Neural cell (in vitro differentiated cells): ENCODE measurements at regions not wholly inside any gene's neighbourhood (a gene's known extent, or its start where the extent isn't known, plus 50 kb on each side); places are given as distances from the start of the nearest gene placed in this dataset.

ENCODE experiments used
- POLR2AphosphoS5 ChIP-seq: IDR thresholded peaks from 2 replicates; pipeline ENCODE4 v1.6.1; 2012
- TF ChIP-seq, protein P1 (sequence below): fragments of 450-650 bp; IDR thresholded peaks from 2 replicates; pipeline ENCODE4 v1.5.1; 2014; ENCODE audit warnings: antibody characterized with exemption, mild to moderate bottlenecking, moderate library complexity; ENCODE audit not compliant: poor library complexity, severe bottlenecking

- TF ChIP-seq, protein P1, sequence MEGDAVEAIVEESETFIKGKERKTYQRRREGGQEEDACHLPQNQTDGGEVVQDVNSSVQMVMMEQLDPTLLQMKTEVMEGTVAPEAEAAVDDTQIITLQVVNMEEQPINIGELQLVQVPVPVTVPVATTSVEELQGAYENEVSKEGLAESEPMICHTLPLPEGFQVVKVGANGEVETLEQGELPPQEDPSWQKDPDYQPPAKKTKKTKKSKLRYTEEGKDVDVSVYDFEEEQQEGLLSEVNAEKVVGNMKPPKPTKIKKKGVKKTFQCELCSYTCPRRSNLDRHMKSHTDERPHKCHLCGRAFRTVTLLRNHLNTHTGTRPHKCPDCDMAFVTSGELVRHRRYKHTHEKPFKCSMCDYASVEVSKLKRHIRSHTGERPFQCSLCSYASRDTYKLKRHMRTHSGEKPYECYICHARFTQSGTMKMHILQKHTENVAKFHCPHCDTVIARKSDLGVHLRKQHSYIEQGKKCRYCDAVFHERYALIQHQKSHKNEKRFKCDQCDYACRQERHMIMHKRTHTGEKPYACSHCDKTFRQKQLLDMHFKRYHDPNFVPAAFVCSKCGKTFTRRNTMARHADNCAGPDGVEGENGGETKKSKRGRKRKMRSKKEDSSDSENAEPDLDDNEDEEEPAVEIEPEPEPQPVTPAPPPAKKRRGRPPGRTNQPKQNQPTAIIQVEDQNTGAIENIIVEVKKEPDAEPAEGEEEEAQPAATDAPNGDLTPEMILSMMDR: no peak
- TF ChIP-seq POLR2AphosphoS5: no peak
These were observed 665.7 kb upstream of the SLITRK5 start for GRCh38 chr13:87005511-87005910.
